NT2/D1 (cell line): ENCODE measurements at regions not wholly inside any gene's neighbourhood (a gene's known extent, or its start where the extent isn't known, plus 50 kb on each side); places are given as distances from the start of the nearest gene placed in this dataset.

Experiments used
- DNase-seq: peaks from one replicate; pipeline ENCODE4 v3.0.0-alpha.2; 2011; ENCODE audit warnings: low read depth, low spot score
- H3K27me3 ChIP-seq: 2 replicates; pipeline ENCODE4 v1.6.0; 2011; ENCODE audit warnings: mild to moderate bottlenecking; ENCODE audit not compliant: insufficient read length, insufficient read depth
- H3K36me3 ChIP-seq: 2 replicates; pipeline ENCODE4 v1.6.1; 2011; ENCODE audit warnings: mild to moderate bottlenecking, low read length, mixed read lengths; ENCODE audit not compliant: insufficient read depth, insufficient read length
- H3K4me1 ChIP-seq: 2 replicates; pipeline ENCODE4 v1.5.1; 2011; ENCODE audit not compliant: insufficient read depth, insufficient read length
- H3K4me3 ChIP-seq: 2 replicates; pipeline ENCODE4 v1.5.1; 2011; ENCODE audit warnings: low read depth; ENCODE audit not compliant: insufficient read length
- H3K9ac ChIP-seq: 2 replicates; pipeline ENCODE4 v1.6.0; 2011; ENCODE audit warnings: low read depth; ENCODE audit not compliant: insufficient read length
- H3K9me3 ChIP-seq: 2 replicates; pipeline ENCODE4 v1.5.1; 2011; ENCODE audit warnings: mild to moderate bottlenecking, low read length; ENCODE audit not compliant: insufficient read depth
- SUZ12 ChIP-seq: IDR thresholded peaks from 2 replicates; pipeline ENCODE4 v1.6.1; 2011; ENCODE audit not compliant: insufficient read length, insufficient read depth; ENCODE audit errors: extremely low read depth
- YY1 ChIP-seq: IDR thresholded peaks from 2 replicates; pipeline ENCODE4 v1.6.1; 2011; ENCODE audit not compliant: insufficient read length, insufficient read depth
- ZNF274 ChIP-seq: IDR thresholded peaks from 2 replicates; pipeline ENCODE4 v1.6.1; 2011; ENCODE audit warnings: mild to moderate bottlenecking, low read depth, low read length

- no peaks in the 10 kb centered on the region for H3K36me3 ChIP-seq
- H3K9me3 ChIP-seq = no peaks in the 10 kb centered on the region
- H3K4me3 ChIP-seq = no peak overlapping the region
- H3K4me1 ChIP-seq = no peaks in the 10 kb centered on the region
- no peak for DNase-seq
- no peak overlapping the region for H3K9ac ChIP-seq
- no peaks in the 10 kb centered on the region for H3K27me3 ChIP-seq
- no peak for TF ChIP-seq ZNF274
- TF ChIP-seq SUZ12 = no peak
- no peak for TF ChIP-seq YY1
Observed at GRCh38 chr12:24012528-24012927, 63.1 kb upstream of the SOX5 start.

GRCh38 chr12:24011927-24012507 lies 62.5 kb upstream of the SOX5 start:
- Histone ChIP-seq H3K27me3 (no peaks in the 10 kb centered on the region), H3K36me3 (no peaks in the 10 kb centered on the region), H3K4me1 (no peaks in the 10 kb centered on the region), H3K9me3 (no peaks in the 10 kb centered on the region), H3K4me3 (no peak overlapping the region), H3K9ac (no peak overlapping the region)
- no peak for DNase-seq
- no peak for TF ChIP-seq ZNF274
- TF ChIP-seq SUZ12 = no peak
- TF ChIP-seq YY1 = no peak

GRCh38 chr12:24008166-24008565 lies 58.7 kb upstream of the SOX5 start:
- no peak for DNase-seq
- Histone ChIP-seq H3K9me3 (no peaks in the 10 kb centered on the region), H3K9ac (no peak overlapping the region), H3K27me3 (no peaks in the 10 kb centered on the region), H3K4me3 (no peak overlapping the region), H3K4me1 (no peaks in the 10 kb centered on the region), H3K36me3 (no peaks in the 10 kb centered on the region)
- TF ChIP-seq SUZ12 (no peak), ZNF274 (no peak), YY1 (no peak)
